HCT116 (cell line): ENCODE measurements at regions not wholly inside any gene's neighbourhood (a gene's known extent, or its start where the extent isn't known, plus 50 kb on each side); places are given as distances from the start of the nearest gene placed in this dataset.

Experiments
- ATAC-seq: fragments of 200-7000 bp; cut with Tn5 transposase; 2 replicates; pipeline ENCODE4 v1.9.1; 2020; ENCODE audit warnings: mild to moderate bottlenecking, moderate library complexity
- BruUV-seq: library from RNA; stranded (reverse); fragments of 400-500 nt; replicated peaks from 2 replicates; lab custom pipeline; 2021; lab: Mats Ljungman, UMichigan
- CTCF ChIA-PET: fragments of 300-600 bp; sonication (Branson Sonifier 250); formaldehyde crosslinking; loops from one replicate; lab custom pipeline; 2021; ENCODE audit warnings: antibody characterized with exemption; lab: Charles Lee
- POLR2A ChIA-PET: fragments of 300-600, 350-600 bp; sonication (Branson Sonifier 250); formaldehyde crosslinking; loops from one replicate; lab custom pipeline; 2021; ENCODE audit warnings: antibody characterized with exemption; lab: Charles Lee
- RAD21 ChIA-PET, 2 experiments: fragments of 300-600 bp; sonication (Branson Sonifier 250); formaldehyde crosslinking; loops; one replicate each; lab custom pipeline; 2023; ENCODE audit warnings: low total read pairs in 2 of 2; ENCODE audit not compliant: uncharacterized antibody in 2 of 2, unreplicated experiment in 2 of 2, low non-redundant PET in 1 of 2; lab: Charles Lee
- DNase-seq: peaks from one replicate; pipeline ENCODE4 v3.0.0-alpha.2; 2010; ENCODE audit warnings: low read depth, low spot score
- H2AFZ ChIP-seq: fragments of 200-600 bp; shearing (Covaris generic), sonication (generic); 2 replicates; pipeline ENCODE4 v1.6.1; 2017; ENCODE audit warnings: low read depth, mixed run types, mixed read lengths, antibody characterized with exemption, low read length; ENCODE audit not compliant: poor library complexity, severe bottlenecking
- H3K27ac ChIP-seq: 2 replicates; pipeline ENCODE4 v1.5.1; 2012; ENCODE audit warnings: low read depth, low read length
- H3K27me3 ChIP-seq: fragments of 200-600 bp; sonication (generic); 2 replicates; pipeline ENCODE4 v1.6.1; 2016; ENCODE audit warnings: mixed run types, low read length, mixed read lengths; ENCODE audit not compliant: insufficient read depth
- H3K36me3 ChIP-seq, 2 experiments: fragments of 200-500 bp in 1 of 2; fragments of 200-600 bp in 1 of 2; sonication (Bioruptor generic) in 1 of 2; sonication (generic) in 1 of 2; 2 replicates each; pipeline versions ENCODE4 v1.5.1 to v1.6.1; 2014 to 2016; ENCODE audit warnings: low read length in 2 of 2, inconsistent platforms in 1 of 2, mixed read lengths in 1 of 2, mixed run types in 1 of 2; ENCODE audit not compliant: insufficient read depth in 2 of 2, control insufficient read depth in 1 of 2
- H3K4me1 ChIP-seq, 2 experiments: fragments of 200-600 bp in 1 of 2; sonication (generic) in 1 of 2; 2 replicates each; pipeline versions ENCODE4 v1.5.1 to v1.6.1; 2012 to 2017; ENCODE audit warnings: low read length in 2 of 2, inconsistent platforms in 1 of 2, mild to moderate bottlenecking in 1 of 2, mixed read lengths in 1 of 2, mixed run types in 1 of 2, moderate library complexity in 1 of 2; ENCODE audit not compliant: insufficient read depth in 2 of 2, control insufficient read depth in 1 of 2
- H3K4me2 ChIP-seq: fragments of 200-600 bp; sonication (generic); 2 replicates; pipeline ENCODE4 v1.6.1; 2017; ENCODE audit warnings: mixed run types, low read length, mixed read lengths
- H3K4me3 ChIP-seq, 2 experiments: fragments of 200-600 bp in 1 of 2; sonication (generic) in 1 of 2; replicated peaks in 1 of 2; 2 replicates each; pipeline ENCODE4 v1.5.1; 2011 to 2016; ENCODE audit warnings: low read length in 2 of 2, control low read depth in 1 of 2, low read depth in 1 of 2, mild to moderate bottlenecking in 1 of 2, mixed read lengths in 1 of 2, mixed run types in 1 of 2
- H3K79me2 ChIP-seq: fragments of 200-600 bp; sonication (generic); 2 replicates; pipeline ENCODE4 v1.6.1; 2017; ENCODE audit warnings: mild to moderate bottlenecking, mixed run types, low read length, moderate library complexity, mixed read lengths; ENCODE audit not compliant: insufficient read depth
- H3K9ac ChIP-seq: fragments of 200-600 bp; sonication (generic); 2 replicates; pipeline ENCODE4 v1.6.1; 2016; ENCODE audit warnings: low read length, mixed read lengths
- H3K9me2 ChIP-seq: fragments of 200-600 bp; sonication (generic), shearing (Covaris generic); 2 replicates; pipeline ENCODE4 v1.6.1; 2017; ENCODE audit warnings: mixed run types, mild to moderate bottlenecking, moderate library complexity; ENCODE audit not compliant: insufficient read depth
- H3K9me3 ChIP-seq, 2 experiments: fragments of 200-500 bp in 1 of 2; fragments of 200-600 bp in 1 of 2; sonication (Bioruptor generic) in 1 of 2; sonication (generic) in 1 of 2; 2 replicates each; pipeline ENCODE4 v1.6.1; 2014 to 2017; ENCODE audit warnings: low read length in 2 of 2, mixed read lengths in 2 of 2, inconsistent platforms in 1 of 2, low read depth in 1 of 2, mild to moderate bottlenecking in 1 of 2, mixed run types in 1 of 2, moderate library complexity in 1 of 2; ENCODE audit not compliant: control insufficient read depth in 1 of 2, insufficient read depth in 1 of 2
- H4K20me1 ChIP-seq: fragments of 200-600 bp; sonication (generic), shearing (Covaris generic); 2 replicates; pipeline ENCODE4 v1.6.1; 2017; ENCODE audit warnings: mixed run types, mild to moderate bottlenecking, moderate library complexity; ENCODE audit not compliant: insufficient read depth
- CBX3 ChIP-seq: IDR thresholded peaks from 2 replicates; pipeline ENCODE4 v1.6.1; 2012; ENCODE audit warnings: low read depth
- CEBPB ChIP-seq: IDR thresholded peaks from 2 replicates; pipeline ENCODE4 v1.6.1; 2012; ENCODE audit warnings: low read depth
- CTCF ChIP-seq, 3 experiments: fragments of 200-600 bp in 1 of 3; sonication (generic) in 1 of 3; IDR thresholded peaks in 2 of 3; conservative IDR thresholded peaks in 1 of 3; 2 replicates each; pipeline ENCODE4 v1.5.1; 2012 to 2017; ENCODE audit warnings: low read depth in 2 of 3, low read length in 2 of 3, antibody characterized with exemption in 1 of 3, borderline replicate concordance in 1 of 3, control low read depth in 1 of 3, mild to moderate bottlenecking in 1 of 3, mixed read lengths in 1 of 3, mixed run types in 1 of 3, moderate library complexity in 1 of 3; ENCODE audit not compliant: insufficient read depth in 1 of 3
- EGR1 ChIP-seq: IDR thresholded peaks from 2 replicates; pipeline ENCODE4 v1.6.1; 2012; ENCODE audit warnings: low read depth
- EZH2 ChIP-seq: fragments of 200-600 bp; sonication (generic); IDR thresholded peaks from 2 replicates; pipeline ENCODE4 v1.6.1; 2017; ENCODE audit warnings: antibody characterized with exemption, mixed run types
- EZH2phosphoT487 ChIP-seq: fragments of 200-600 bp; IDR thresholded peaks from 2 replicates; pipeline ENCODE4 v1.6.1; 2018; ENCODE audit warnings: antibody characterized with exemption, borderline replicate concordance
- FOSL1 ChIP-seq: IDR thresholded peaks from 2 replicates; pipeline ENCODE4 v1.6.1; 2012; ENCODE audit warnings: low read depth
- JUND ChIP-seq: IDR thresholded peaks from 2 replicates; pipeline ENCODE4 v1.6.1; 2012
- POLR2A ChIP-seq: IDR thresholded peaks from 2 replicates; pipeline ENCODE4 v1.7.0; 2011; ENCODE audit warnings: borderline replicate concordance; ENCODE audit not compliant: insufficient read depth, insufficient read length; ENCODE audit errors: extremely low read depth
- POLR2AphosphoS5 ChIP-seq: IDR thresholded peaks from 2 replicates; pipeline ENCODE4 v1.6.1; 2011; ENCODE audit warnings: mild to moderate bottlenecking, low read depth, low read length, moderate library complexity
- RAD21 ChIP-seq: IDR thresholded peaks from 2 replicates; pipeline ENCODE4 v1.6.1; 2012; ENCODE audit warnings: low read depth, mild to moderate bottlenecking
- SIN3A ChIP-seq: IDR thresholded peaks from 2 replicates; pipeline ENCODE4 v1.6.1; 2012; ENCODE audit warnings: low read depth
- SP1 ChIP-seq: IDR thresholded peaks from 2 replicates; pipeline ENCODE4 v1.6.1; 2012; ENCODE audit warnings: low read depth
- SRF ChIP-seq: IDR thresholded peaks from 2 replicates; pipeline ENCODE4 v1.6.1; 2012; ENCODE audit warnings: low read depth
- TCF7L2 ChIP-seq: IDR thresholded peaks from 2 replicates; pipeline ENCODE4 v1.7.0; 2011; ENCODE audit warnings: borderline replicate concordance, inconsistent platforms; ENCODE audit not compliant: insufficient read depth, insufficient read length; ENCODE audit errors: extremely low read depth
- YY1 ChIP-seq: IDR thresholded peaks from 2 replicates; pipeline ENCODE4 v1.6.1; 2011; ENCODE audit warnings: low read length, low read depth, moderate library complexity, mild to moderate bottlenecking; ENCODE audit not compliant: insufficient replicate concordance; ENCODE audit errors: extremely low read depth
- ZFX ChIP-seq: fragments of 450-650 bp; IDR thresholded peaks from 2 replicates; pipeline ENCODE4 v1.6.1; 2017
- ZNF274 ChIP-seq: fragments of 200-500 bp; sonication (Bioruptor generic); IDR thresholded peaks from 2 replicates; pipeline ENCODE4 v1.6.1; 2014; ENCODE audit warnings: mild to moderate bottlenecking, low read depth, low read length, inconsistent platforms
- intact Hi-C: fragments of 100-400 bp; cut with micrococcal nuclease; formaldehyde crosslinking; loops from 2 replicates; pipeline ENCODE4 v1.10.0; 2022
- TF ChIP-seq, protein P1 (sequence below): IDR thresholded peaks from 2 replicates; pipeline ENCODE4 v1.6.1; 2012

- Histone ChIP-seq H3K36me3 (no peaks in the 10 kb centered on the region), H3K27ac (no peak overlapping the region), H3K9me3 (no peaks in the 10 kb centered on the region), H3K4me1 (no peaks in the 10 kb centered on the region), H2AFZ (no peak overlapping the region), H3K9me2 (no peaks in the 10 kb centered on the region), H3K79me2 (no peaks in the 10 kb centered on the region), H3K4me2 (no peak overlapping the region), H3K9ac (no peak overlapping the region), H3K4me3 (no peak overlapping the region), H4K20me1 (no peaks in the 10 kb centered on the region), H3K27me3 (no peaks in the 10 kb centered on the region)
- ChIA-PET CTCF (no interaction called here), POLR2A (no interaction called here), RAD21 (no interaction called here)
- TF ChIP-seq POLR2A, result no peak
- TF ChIP-seq RAD21, result no peak
- no peak for TF ChIP-seq CBX3
- TF ChIP-seq EZH2phosphoT487, result no peak
- TF ChIP-seq, protein P1, sequence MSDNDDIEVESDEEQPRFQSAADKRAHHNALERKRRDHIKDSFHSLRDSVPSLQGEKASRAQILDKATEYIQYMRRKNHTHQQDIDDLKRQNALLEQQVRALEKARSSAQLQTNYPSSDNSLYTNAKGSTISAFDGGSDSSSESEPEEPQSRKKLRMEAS, result no peak
- no peak for TF ChIP-seq TCF7L2
- TF ChIP-seq EGR1, result no peak
- ATAC-seq (no peak), DNase-seq (no peak)
- intact Hi-C loops, result no loop called here
- BruUV-seq, result no TSS peak
Measured at GRCh38 chr1:4002741-4003140, 102.7 kb upstream of the C1orf174 start.

DNA sequence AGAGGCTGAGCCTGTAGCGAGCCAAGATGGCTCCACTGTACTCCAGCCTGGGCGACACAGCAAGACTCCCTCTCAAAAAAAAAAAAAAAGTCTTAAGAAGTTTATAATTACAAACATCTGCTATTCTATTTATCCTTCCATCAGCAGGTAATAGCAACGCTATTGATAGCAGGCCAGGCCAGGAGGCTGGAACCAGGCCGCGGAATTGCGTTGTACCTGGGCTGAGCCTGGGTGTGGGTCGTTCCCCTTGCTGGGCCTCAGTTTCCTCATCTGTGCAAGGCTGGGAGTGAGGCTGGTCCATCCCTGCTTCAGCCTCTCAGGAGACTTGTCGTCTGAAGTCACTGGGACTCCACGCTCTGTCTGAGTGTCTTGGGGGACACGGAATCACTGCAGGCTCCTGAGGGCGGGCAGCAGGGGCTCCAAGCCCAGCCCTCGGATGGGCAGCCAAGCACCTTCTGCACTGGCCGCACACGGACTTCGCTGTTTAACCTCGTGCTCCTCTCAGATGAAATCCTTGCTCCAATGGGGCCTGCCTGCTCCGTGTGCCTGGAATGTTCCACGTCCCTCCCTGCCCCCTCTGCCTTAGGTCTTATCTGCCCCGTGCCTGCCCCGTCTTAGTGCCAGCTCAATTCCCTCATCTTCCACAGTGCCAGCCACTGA, 103.9 kb upstream of the C1orf174 start:
- Histone ChIP-seq H3K4me1 (no peaks in the 10 kb centered on the region), H3K4me2 (no peak overlapping the region), H2AFZ (no peak overlapping the region), H3K9ac (no peak overlapping the region), H3K4me3 (no peak overlapping the region), H3K79me2 (no peaks in the 10 kb centered on the region), H4K20me1 (no peaks in the 10 kb centered on the region), H3K27ac (no peak overlapping the region), H3K9me2 (no peaks in the 10 kb centered on the region), H3K27me3 (no peaks in the 10 kb centered on the region), H3K36me3 (no peaks in the 10 kb centered on the region), H3K9me3 (no peaks in the 10 kb centered on the region)
- BruUV-seq, result no TSS peak
- intact Hi-C loops, result no loop called here
- ChIA-PET POLR2A (no interaction called here), CTCF (no interaction called here), RAD21 (no interaction called here)
- DNase-seq (no peak), ATAC-seq (no peak)
- TF ChIP-seq RAD21 (no peak), POLR2AphosphoS5 (no peak), JUND (no peak), CTCF (IDR thresholded peaks at IDR 0.05 in 2 of 3, conservative IDR thresholded peaks at IDR 0.05 in 1 of 3; ENCODE audit: borderline replicate concordance in 1 of 3, insufficient read depth in 1 of 3, low read depth in 2 of 3, low read length in 2 of 3) (no peak), CEBPB (no peak), YY1 (no peak), SRF (no peak), CBX3 (no peak), EGR1 (no peak), SP1 (no peak), TCF7L2 (no peak), SIN3A (no peak), FOSL1 (no peak), POLR2A (no peak), EZH2 (no peak), ZFX (no peak), EZH2phosphoT487 (no peak), ZNF274 (no peak)
